T1000 (cell line): ENCODE measurements at regions not wholly inside any gene's neighbourhood (a gene's known extent, or its start where the extent isn't known, plus 50 kb on each side); places are given as distances from the start of the nearest gene placed in this dataset.

Experiments used
- DNase-seq: peaks from one replicate; lab custom pipeline; 2025; ENCODE audit warnings: mixed read lengths; lab: John Stamatoyannopoulos, UW

GRCh38 chr3:70899816-70900215, 587.4 kb upstream of the MDFIC2 start:
- no peak for DNase-seq

- DNase-seq = no peak
These were observed 577.6 kb upstream of the MDFIC2 start for GRCh38 chr3:70890020-70890394.

- DNase-seq = no peak
These were observed 577.0 kb upstream of the MDFIC2 start for GRCh38 chr3:70889162-70890019.

GRCh38 chr3:70885636-70886035, 573.2 kb upstream of the MDFIC2 start:
- DNase-seq = no peak

GRCh38 chr3:70882104-70882503, 569.7 kb upstream of the MDFIC2 start:
- no peak for DNase-seq

GRCh38 chr3:70880421-70880820, 568.0 kb upstream of the MDFIC2 start:
- no peak for DNase-seq

- DNase-seq = no peak
These were observed 563.7 kb upstream of the MDFIC2 start for GRCh38 chr3:70876154-70876553.

- no peak for DNase-seq
These were observed 561.8 kb upstream of the MDFIC2 start for GRCh38 chr3:70874196-70874595.

GRCh38 chr3:70873686-70874085, 561.2 kb upstream of the MDFIC2 start:
- no peak for DNase-seq

GRCh38 chr3:70871909-70872656, 559.6 kb upstream of the MDFIC2 start:
- peak; percentile 77 for DNase-seq

GRCh38 chr3:70870576-70870975, 558.1 kb upstream of the MDFIC2 start:
- no peak for DNase-seq

- DNase-seq = no peak
These were observed 556.1 kb upstream of the MDFIC2 start for GRCh38 chr3:70868561-70868960.

- DNase-seq = no peak
These were observed 550.6 kb upstream of the MDFIC2 start for GRCh38 chr3:70863049-70863448.

- no peak for DNase-seq
These were observed 549.4 kb upstream of the MDFIC2 start for GRCh38 chr3:70861855-70862254.

- no peak for DNase-seq
These were observed 548.8 kb upstream of the MDFIC2 start for GRCh38 chr3:70861234-70861633.

- no peak for DNase-seq
These were observed 545.5 kb upstream of the MDFIC2 start for GRCh38 chr3:70857916-70858315.

GRCh38 chr3:70856414-70857162, 544.1 kb upstream of the MDFIC2 start:
- no peak for DNase-seq

GRCh38 chr3:70855149-70855548, 542.7 kb upstream of the MDFIC2 start:
- DNase-seq = no peak

GRCh38 chr3:70854108-70854507, 541.7 kb upstream of the MDFIC2 start:
- no peak for DNase-seq

- DNase-seq = no peak
These were observed 540.9 kb upstream of the MDFIC2 start for GRCh38 chr3:70853161-70853944.

- peak; percentile 48 for DNase-seq
These were observed 537.7 kb upstream of the MDFIC2 start for GRCh38 chr3:70849911-70850699.
